ENCODE measurements at regions not wholly inside any gene's neighbourhood (a gene's known extent, or its start where the extent isn't known, plus 50 kb on each side); places are given as distances from the start of the nearest gene placed in this dataset.
"Not testable (repeated sequence)": the region's sequence is repeated elsewhere in the genome, so short reads cannot be mapped to it uniquely, and the experiment has no call there.

GRCh38 chr4:147289181-147289580 is 191.7 kb upstream of the EDNRA start:
- H3K9me3 Mint-ChIP-seq = peaks cover 35% of the 10 kb centered on the region
- intact Hi-C loops (cut with micrococcal nuclease) = no loop called here
- H3K27me3 Mint-ChIP-seq = no peaks in the 10 kb centered on the region

GRCh38 chr4:147292604-147293313 is 188.1 kb upstream of the EDNRA start:
- H3K36me3 Mint-ChIP-seq (ENCODE audit: low read depth); H3K27me3 Mint-ChIP-seq; H3K4me1 Mint-ChIP-seq (ENCODE audit: low read depth); H3K4me3 Mint-ChIP-seq; intact Hi-C loops (cut with micrococcal nuclease); H3K27ac Mint-ChIP-seq: not testable (repeated sequence)
- H3K9me3 Mint-ChIP-seq = peaks cover 55% of the 10 kb centered on the region

More at GRCh38 chr4:147289181-147289580, 191.7 kb upstream of the EDNRA start:
- Mint-ChIP-seq H3K4me1 (ENCODE audit: low read depth) (no peaks in the 10 kb centered on the region), H3K27ac (no peak overlapping the region), H3K36me3 (ENCODE audit: low read depth) (no peaks in the 10 kb centered on the region), H3K4me3 (no peak overlapping the region)

- H3K27me3 Mint-ChIP-seq; H3K4me1 Mint-ChIP-seq (ENCODE audit: low read depth); H3K36me3 Mint-ChIP-seq (ENCODE audit: low read depth); intact Hi-C loops (cut with micrococcal nuclease); H3K4me3 Mint-ChIP-seq; H3K27ac Mint-ChIP-seq: not testable (repeated sequence)
- peaks cover 52% of the 10 kb centered on the region for H3K9me3 Mint-ChIP-seq
Observed at GRCh38 chr4:147293314-147293677, 187.6 kb upstream of the EDNRA start.

- H3K9me3 Mint-ChIP-seq = peaks cover 35% of the 10 kb centered on the region
- no peaks in the 10 kb centered on the region for H3K27me3 Mint-ChIP-seq
- intact Hi-C loops (cut with micrococcal nuclease) = no loop called here
- H3K27ac Mint-ChIP-seq = no peak overlapping the region
- no peak overlapping the region for H3K4me3 Mint-ChIP-seq
- H3K4me1 Mint-ChIP-seq (ENCODE audit: low read depth) = no peaks in the 10 kb centered on the region
- no peaks in the 10 kb centered on the region for H3K36me3 Mint-ChIP-seq (ENCODE audit: low read depth)
Observed at GRCh38 chr4:147299205-147299604, 181.7 kb upstream of the EDNRA start.

DNA sequence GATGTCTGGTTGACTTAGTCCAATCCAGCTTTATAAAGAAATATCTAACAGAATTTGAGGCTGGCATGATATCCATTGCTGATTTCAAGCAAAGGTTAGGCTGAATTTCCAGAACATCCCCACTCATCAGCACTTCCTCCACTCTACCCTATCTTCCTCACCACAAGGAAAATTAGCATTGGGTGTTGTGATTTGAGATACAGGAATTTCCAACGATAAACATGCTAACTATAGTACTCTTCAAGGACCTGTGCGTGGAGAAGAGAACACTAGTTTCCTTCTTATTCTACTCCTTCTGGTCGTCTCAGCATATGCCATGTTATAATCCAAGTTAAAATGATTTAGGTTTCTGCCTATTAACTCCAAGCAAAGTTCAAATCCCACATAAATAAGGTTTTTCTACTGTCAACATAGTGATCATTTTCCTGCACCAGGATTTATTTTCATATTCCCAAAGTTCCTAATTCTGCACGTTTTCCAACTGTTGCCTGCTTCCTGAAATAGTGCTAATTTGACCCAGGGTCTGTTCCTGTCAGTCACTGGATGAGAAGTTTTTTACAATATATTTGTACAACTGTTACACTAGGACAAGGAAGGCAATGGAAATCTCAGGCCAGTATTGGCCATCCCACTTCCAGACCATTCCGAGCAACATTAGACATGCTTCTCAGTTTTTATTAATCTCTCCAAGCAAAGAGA is 177.6 kb upstream of the EDNRA start:
- Mint-ChIP-seq H3K27me3 (no peaks in the 10 kb centered on the region), H3K36me3 (ENCODE audit: low read depth) (no peaks in the 10 kb centered on the region), H3K27ac (no peak overlapping the region), H3K9me3 (no peaks in the 10 kb centered on the region), H3K4me3 (no peak overlapping the region), H3K4me1 (ENCODE audit: low read depth) (no peaks in the 10 kb centered on the region)
- intact Hi-C loops (cut with micrococcal nuclease) = no loop called here

DNA sequence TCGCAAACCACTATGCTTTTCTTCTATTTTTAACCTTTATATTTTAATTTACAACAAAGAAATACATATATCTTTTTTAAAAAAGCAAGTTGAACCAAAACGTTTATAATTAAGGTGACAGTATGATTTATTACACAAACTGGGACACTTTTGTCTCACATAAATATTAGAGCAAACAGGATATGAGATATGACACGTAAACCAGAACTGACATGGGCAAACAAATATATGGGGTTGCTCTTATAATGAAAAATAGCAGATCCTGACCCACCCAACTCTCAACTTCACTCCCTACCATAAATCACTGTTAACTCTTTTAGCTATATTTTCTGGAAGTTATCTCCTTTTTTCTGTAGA is 177.0 kb upstream of the EDNRA start:
- Mint-ChIP-seq H3K9me3 (no peaks in the 10 kb centered on the region), H3K27ac (no peak overlapping the region), H3K4me3 (no peak overlapping the region)

GRCh38 chr4:147307896-147308674 is 172.8 kb upstream of the EDNRA start:
- intact Hi-C loops (cut with micrococcal nuclease) = no loop called here
- Mint-ChIP-seq H3K4me3 (no peak overlapping the region), H3K36me3 (ENCODE audit: low read depth) (no peaks in the 10 kb centered on the region), H3K27ac (no peak overlapping the region), H3K4me1 (ENCODE audit: low read depth) (no peaks in the 10 kb centered on the region), H3K27me3 (no peaks in the 10 kb centered on the region), H3K9me3 (peaks cover 9% of the 10 kb centered on the region)

More for the DNA sequence above, 177.0 kb upstream of the EDNRA start:
- no peaks in the 10 kb centered on the region for H3K36me3 Mint-ChIP-seq (ENCODE audit: low read depth)
- intact Hi-C loops (cut with micrococcal nuclease) = no loop called here
- no peaks in the 10 kb centered on the region for H3K4me1 Mint-ChIP-seq (ENCODE audit: low read depth)
- no peaks in the 10 kb centered on the region for H3K27me3 Mint-ChIP-seq

- Mint-ChIP-seq H3K27me3 (no peaks in the 10 kb centered on the region), H3K36me3 (ENCODE audit: low read depth) (no peaks in the 10 kb centered on the region), H3K4me3 (no peak overlapping the region), H3K27ac (no peak overlapping the region), H3K4me1 (ENCODE audit: low read depth) (no peaks in the 10 kb centered on the region), H3K9me3 (peaks cover 9% of the 10 kb centered on the region)
- intact Hi-C loops (cut with micrococcal nuclease) = no loop called here
Observed at GRCh38 chr4:147309434-147309833, 171.5 kb upstream of the EDNRA start.

DNA sequence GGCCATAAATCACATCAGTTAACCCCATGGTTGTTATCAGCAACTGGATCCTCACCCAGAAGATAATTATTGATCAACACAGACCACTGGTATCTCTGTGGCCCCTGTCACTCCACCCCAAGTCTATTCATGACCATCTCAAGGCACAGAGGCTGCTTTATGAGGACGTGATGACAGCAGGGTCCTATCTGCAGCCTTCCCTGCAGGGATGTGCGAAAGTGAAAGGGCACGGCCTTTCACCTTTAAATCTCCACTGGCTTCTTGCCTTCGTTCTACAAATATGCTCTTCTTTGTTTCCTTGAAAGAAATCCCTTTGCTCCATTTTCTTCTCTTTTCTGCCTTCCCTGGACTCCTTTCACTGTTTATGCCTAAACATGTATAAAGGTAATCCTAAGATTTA is 170.6 kb upstream of the EDNRA start:
- no peaks in the 10 kb centered on the region for H3K36me3 Mint-ChIP-seq (ENCODE audit: low read depth)
- peaks cover 9% of the 10 kb centered on the region for H3K9me3 Mint-ChIP-seq
- intact Hi-C loops (cut with micrococcal nuclease) = no loop called here
- no peak overlapping the region for H3K4me3 Mint-ChIP-seq
- no peaks in the 10 kb centered on the region for H3K27me3 Mint-ChIP-seq
- no peak overlapping the region for H3K27ac Mint-ChIP-seq
- H3K4me1 Mint-ChIP-seq (ENCODE audit: low read depth) = no peaks in the 10 kb centered on the region

DNA sequence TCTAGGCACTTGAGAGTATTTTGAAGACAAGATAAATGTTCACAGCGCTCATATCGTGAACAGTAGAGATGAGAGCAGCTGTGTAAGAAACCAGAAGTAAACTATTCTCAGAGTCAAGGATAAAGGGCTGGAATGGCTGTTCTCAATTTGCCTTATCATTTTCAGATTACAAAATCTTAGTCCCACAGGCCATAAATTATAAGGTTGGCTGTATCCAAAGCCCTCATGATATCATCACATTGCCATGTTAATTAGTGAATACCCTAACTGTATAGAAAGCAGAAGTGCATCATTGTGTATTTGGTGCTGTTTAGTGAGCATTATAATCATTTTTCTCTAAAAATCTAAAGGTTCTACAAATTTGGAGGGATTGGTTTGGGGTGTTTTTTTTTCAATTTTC is 168.9 kb upstream of the EDNRA start:
- H3K27ac Mint-ChIP-seq = no peak overlapping the region
- H3K4me3 Mint-ChIP-seq = no peak overlapping the region

GRCh38 chr4:147312376-147313046 is 168.4 kb upstream of the EDNRA start:
- no peaks in the 10 kb centered on the region for H3K4me1 Mint-ChIP-seq (ENCODE audit: low read depth)
- intact Hi-C loops (cut with micrococcal nuclease) = no loop called here
- H3K4me3 Mint-ChIP-seq = no peak overlapping the region
- H3K36me3 Mint-ChIP-seq (ENCODE audit: low read depth) = no peaks in the 10 kb centered on the region
- peaks cover 9% of the 10 kb centered on the region for H3K9me3 Mint-ChIP-seq
- H3K27ac Mint-ChIP-seq = no peak overlapping the region
- no peaks in the 10 kb centered on the region for H3K27me3 Mint-ChIP-seq

More for the DNA sequence above, 168.9 kb upstream of the EDNRA start:
- Mint-ChIP-seq H3K4me1 (ENCODE audit: low read depth) (no peaks in the 10 kb centered on the region), H3K9me3 (peaks cover 9% of the 10 kb centered on the region), H3K27me3 (no peaks in the 10 kb centered on the region), H3K36me3 (ENCODE audit: low read depth) (no peaks in the 10 kb centered on the region)
- intact Hi-C loops (cut with micrococcal nuclease) = no loop called here

GRCh38 chr4:147313108-147313507 is 167.8 kb upstream of the EDNRA start:
- Mint-ChIP-seq H3K36me3 (ENCODE audit: low read depth) (no peaks in the 10 kb centered on the region), H3K9me3 (peaks cover 9% of the 10 kb centered on the region), H3K4me3 (no peak overlapping the region), H3K27me3 (no peaks in the 10 kb centered on the region), H3K27ac (no peak overlapping the region), H3K4me1 (ENCODE audit: low read depth) (no peaks in the 10 kb centered on the region)
- intact Hi-C loops (cut with micrococcal nuclease) = no loop called here

DNA sequence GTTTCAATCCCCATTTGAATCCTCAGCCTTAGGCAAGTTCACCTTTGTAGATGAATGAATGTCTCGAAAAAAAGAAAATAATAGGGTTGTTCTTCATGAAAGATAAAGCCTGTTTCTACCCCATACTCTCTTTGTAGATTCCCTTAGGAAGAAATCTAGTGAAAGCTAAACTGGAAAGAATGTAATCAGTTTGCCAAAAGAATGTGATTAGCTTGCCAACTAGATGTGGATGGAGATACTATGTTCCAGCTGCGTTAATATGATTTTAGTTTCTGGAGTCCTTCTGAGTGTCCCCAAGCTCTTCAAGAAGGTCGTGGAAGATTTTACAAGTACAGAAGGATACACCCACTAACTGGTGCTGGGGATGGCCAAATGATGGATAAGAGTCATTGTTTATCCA is 162.3 kb upstream of the EDNRA start:
- Mint-ChIP-seq H3K27me3 (no peaks in the 10 kb centered on the region), H3K9me3 (no peaks in the 10 kb centered on the region), H3K4me1 (ENCODE audit: low read depth) (no peaks in the 10 kb centered on the region), H3K27ac (no peak overlapping the region), H3K4me3 (no peak overlapping the region), H3K36me3 (ENCODE audit: low read depth) (no peaks in the 10 kb centered on the region)
- intact Hi-C loops (cut with micrococcal nuclease) = no loop called here

DNA sequence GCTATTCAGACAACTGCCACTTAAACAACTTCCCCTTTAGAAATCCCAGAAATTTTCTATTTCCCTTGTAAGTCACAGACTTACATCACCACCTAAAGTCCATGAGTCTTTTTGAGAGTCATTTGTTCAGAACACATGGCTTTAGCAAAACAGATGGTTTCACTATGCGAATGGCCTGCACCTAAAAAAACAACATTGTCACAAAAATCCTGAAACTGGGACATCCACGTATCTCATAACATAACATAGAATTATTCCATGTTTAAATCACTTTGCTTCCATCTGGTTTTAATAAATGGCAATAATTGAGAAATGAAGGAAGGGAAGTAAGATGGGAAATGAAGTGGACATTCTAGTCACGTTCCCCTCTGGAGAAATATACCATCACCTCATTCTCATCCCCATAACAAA is 155.3 kb upstream of the EDNRA start:
- no peaks in the 10 kb centered on the region for H3K27me3 Mint-ChIP-seq
- no peaks in the 10 kb centered on the region for H3K4me1 Mint-ChIP-seq (ENCODE audit: low read depth)
- H3K27ac Mint-ChIP-seq = no peak overlapping the region
- no peaks in the 10 kb centered on the region for H3K9me3 Mint-ChIP-seq
- no peak overlapping the region for H3K4me3 Mint-ChIP-seq
- H3K36me3 Mint-ChIP-seq (ENCODE audit: low read depth) = no peaks in the 10 kb centered on the region
- intact Hi-C loops (cut with micrococcal nuclease) = no loop called here

All from dendritic cell treated with granulocyte-macrophage colony-stimulating factor and Interleukin-4, amounts not matched to agents 40 ng/mL and 50 ng/mL, for 4 days (primary cell).